Natural killer cell (primary cell): ENCODE measurements at regions not wholly inside any gene's neighbourhood (a gene's known extent, or its start where the extent isn't known, plus 50 kb on each side); places are given as distances from the start of the nearest gene placed in this dataset.

ENCODE experiments used
- ATAC-seq, 3 donors: fragments of 150-1000 bp in 2 of 3; fragments of 200-7000 bp in 1 of 3; cut with Tn5 transposase; 1 replicate in 1 of 3; 2 replicates in 2 of 3; pipeline ENCODE4 v1.10.0; 2021; ENCODE audit warnings: mild to moderate bottlenecking in 2 of 3, moderate library complexity in 2 of 3
- DNase-seq, 2 donors: peaks; one replicate each; pipeline versions ENCODE4 v3.0.0 to v3.0.0-alpha.2; 2013 to 2021; ENCODE audit warnings: mixed read lengths in 1 of 2
- H3K27ac ChIP-seq: one replicate; pipeline ENCODE4 v1.5.1; 2013; ENCODE audit warnings: mild to moderate bottlenecking, low read length
- H3K27me3 ChIP-seq: one replicate; pipeline ENCODE4 v1.6.1; 2013; ENCODE audit warnings: low read length; ENCODE audit not compliant: control insufficient read depth, insufficient read depth
- H3K36me3 ChIP-seq: one replicate; pipeline ENCODE4 v1.6.1; 2013; ENCODE audit warnings: low read length; ENCODE audit not compliant: control insufficient read depth, insufficient read depth
- H3K4me1 ChIP-seq: one replicate; pipeline ENCODE4 v1.6.1; 2013; ENCODE audit warnings: low read length; ENCODE audit not compliant: control insufficient read depth, insufficient read depth
- H3K4me3 ChIP-seq: one replicate; pipeline ENCODE4 v1.5.1; 2013; ENCODE audit warnings: low read length
- H3K9me3 ChIP-seq: one replicate; pipeline ENCODE4 v1.6.1; 2013; ENCODE audit warnings: low read length; ENCODE audit not compliant: control insufficient read depth, insufficient read depth
- H3K27ac Mint-ChIP-seq, 2 donors: one replicate each; pipeline ENCODE4 v1.8.0; 2022; ENCODE audit warnings: mild to moderate bottlenecking in 2 of 2, mixed read lengths in 2 of 2, moderate library complexity in 1 of 2
- H3K27me3 Mint-ChIP-seq, 2 donors: one replicate each; pipeline ENCODE4 v1.8.0; 2022; ENCODE audit warnings: low read depth in 2 of 2, mixed read lengths in 2 of 2
- H3K36me3 Mint-ChIP-seq: one replicate; pipeline ENCODE4 v1.8.0; 2022; ENCODE audit warnings: mixed read lengths
- H3K4me1 Mint-ChIP-seq, 2 donors: one replicate each; pipeline ENCODE4 v1.8.0; 2022; ENCODE audit warnings: mixed read lengths in 2 of 2
- H3K4me3 Mint-ChIP-seq: one replicate; pipeline ENCODE4 v1.8.0; 2022; ENCODE audit warnings: mild to moderate bottlenecking, moderate library complexity, mixed read lengths
- H3K9me3 Mint-ChIP-seq, 2 donors: one replicate each; pipeline ENCODE4 v1.8.0; 2022; ENCODE audit warnings: mixed read lengths in 2 of 2
- WGBS: methylation state at CpG from one replicate; pipeline ENCODE4 v1.1.7; 2013; ENCODE audit warnings: missing lambda C conversion rate; ENCODE audit not compliant: insufficient coverage; 5-methylcytosine and 5-hydroxymethylcytosine counted together
- intact Hi-C: fragments of 100-400 bp; cut with micrococcal nuclease; formaldehyde crosslinking; loops from one replicate; pipeline ENCODE4 v1.14.2; 2022
- TF ChIP-seq, protein P1 (sequence below): fragments of 200-600 bp; IDR thresholded peaks from one replicate; pipeline ENCODE4 v1.8.0; 2022; ENCODE audit warnings: antibody characterized with exemption

DNA sequence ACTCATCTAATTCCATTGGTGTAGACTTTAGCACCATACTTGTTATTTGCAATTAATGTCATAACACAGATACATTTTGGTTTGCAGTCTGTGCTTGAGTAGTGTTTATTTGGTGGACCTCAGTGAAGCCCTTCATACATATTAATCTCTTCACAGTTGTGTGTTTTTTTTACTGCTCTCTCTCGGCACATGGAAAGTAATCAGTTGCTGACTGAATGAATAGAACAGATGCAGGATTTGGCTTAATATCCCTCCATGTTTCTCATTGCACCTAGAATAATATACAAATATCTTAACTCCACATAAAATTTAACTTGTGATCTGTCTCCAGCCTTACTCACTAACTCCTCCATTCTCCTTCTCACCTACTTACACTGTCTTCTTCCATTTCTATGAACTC lies 319.1 kb downstream of the DMRT2 start:
- ATAC-seq: no peak
- Histone ChIP-seq H3K9me3 (no peaks in the 10 kb centered on the region), H3K4me1 (no peaks in the 10 kb centered on the region), H3K27me3 (no peaks in the 10 kb centered on the region), H3K27ac (no peak overlapping the region), H3K36me3 (no peaks in the 10 kb centered on the region), H3K4me3 (no peak overlapping the region)
- intact Hi-C loops: no loop called here
- TF ChIP-seq, protein P1, sequence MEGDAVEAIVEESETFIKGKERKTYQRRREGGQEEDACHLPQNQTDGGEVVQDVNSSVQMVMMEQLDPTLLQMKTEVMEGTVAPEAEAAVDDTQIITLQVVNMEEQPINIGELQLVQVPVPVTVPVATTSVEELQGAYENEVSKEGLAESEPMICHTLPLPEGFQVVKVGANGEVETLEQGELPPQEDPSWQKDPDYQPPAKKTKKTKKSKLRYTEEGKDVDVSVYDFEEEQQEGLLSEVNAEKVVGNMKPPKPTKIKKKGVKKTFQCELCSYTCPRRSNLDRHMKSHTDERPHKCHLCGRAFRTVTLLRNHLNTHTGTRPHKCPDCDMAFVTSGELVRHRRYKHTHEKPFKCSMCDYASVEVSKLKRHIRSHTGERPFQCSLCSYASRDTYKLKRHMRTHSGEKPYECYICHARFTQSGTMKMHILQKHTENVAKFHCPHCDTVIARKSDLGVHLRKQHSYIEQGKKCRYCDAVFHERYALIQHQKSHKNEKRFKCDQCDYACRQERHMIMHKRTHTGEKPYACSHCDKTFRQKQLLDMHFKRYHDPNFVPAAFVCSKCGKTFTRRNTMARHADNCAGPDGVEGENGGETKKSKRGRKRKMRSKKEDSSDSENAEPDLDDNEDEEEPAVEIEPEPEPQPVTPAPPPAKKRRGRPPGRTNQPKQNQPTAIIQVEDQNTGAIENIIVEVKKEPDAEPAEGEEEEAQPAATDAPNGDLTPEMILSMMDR: no peak
- H3K4me1 Mint-ChIP-seq: no peaks in the 10 kb centered on the region
- WGBS: 100% methylated on average over 1 of the region's 1 CpG
- no peak overlapping the region for H3K4me3 Mint-ChIP-seq
- peaks cover 0 to 10% of the 10 kb centered on the region in 2 donors for H3K27me3 Mint-ChIP-seq
- no peak for DNase-seq
- no peaks in the 10 kb centered on the region for H3K36me3 Mint-ChIP-seq
- peaks cover 2 to 3% of the 10 kb centered on the region in 2 donors for H3K9me3 Mint-ChIP-seq
- no peak overlapping the region for H3K27ac Mint-ChIP-seq

DNA sequence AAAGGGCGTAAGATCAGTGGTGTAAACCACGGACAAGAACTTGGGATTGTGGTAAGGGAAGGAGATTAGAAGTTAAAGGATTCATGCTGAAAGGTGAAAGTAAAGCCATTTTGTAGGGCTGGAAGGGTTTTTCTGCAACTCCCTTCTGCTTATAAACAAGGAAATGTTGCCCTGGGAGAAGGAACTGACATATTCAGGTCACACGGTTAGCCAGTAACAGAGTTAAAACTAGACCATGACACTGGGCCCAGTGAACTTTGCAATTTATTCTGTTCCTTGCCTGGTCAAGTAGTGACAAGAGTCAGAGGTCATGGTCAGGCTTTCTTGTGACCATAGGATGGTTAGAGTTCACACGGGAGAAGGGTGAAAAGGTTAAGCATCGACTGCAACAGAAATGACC lies 323.3 kb downstream of the DMRT2 start:
- H3K27ac Mint-ChIP-seq: no peak overlapping the region
- H3K9me3 ChIP-seq: no peaks in the 10 kb centered on the region
- 82% methylated on average over 5 of the region's 5 CpGs for WGBS
- no peak overlapping the region for H3K4me3 ChIP-seq
- TF ChIP-seq, protein P1: no peak
- no peaks in the 10 kb centered on the region for H3K36me3 ChIP-seq
- peaks cover 0 to 10% of the 10 kb centered on the region in 2 donors for H3K27me3 Mint-ChIP-seq
- H3K27ac ChIP-seq: no peak overlapping the region
- ATAC-seq (no peak), DNase-seq (no peak)
- H3K9me3 Mint-ChIP-seq: peaks cover 3 to 4% of the 10 kb centered on the region in 2 donors
- H3K4me3 Mint-ChIP-seq: no peak overlapping the region
- intact Hi-C loops: no loop called here
- no peaks in the 10 kb centered on the region for H3K27me3 ChIP-seq
- H3K36me3 Mint-ChIP-seq: no peaks in the 10 kb centered on the region
- H3K4me1 Mint-ChIP-seq: no peaks in the 10 kb centered on the region
- H3K4me1 ChIP-seq: no peaks in the 10 kb centered on the region

DNA sequence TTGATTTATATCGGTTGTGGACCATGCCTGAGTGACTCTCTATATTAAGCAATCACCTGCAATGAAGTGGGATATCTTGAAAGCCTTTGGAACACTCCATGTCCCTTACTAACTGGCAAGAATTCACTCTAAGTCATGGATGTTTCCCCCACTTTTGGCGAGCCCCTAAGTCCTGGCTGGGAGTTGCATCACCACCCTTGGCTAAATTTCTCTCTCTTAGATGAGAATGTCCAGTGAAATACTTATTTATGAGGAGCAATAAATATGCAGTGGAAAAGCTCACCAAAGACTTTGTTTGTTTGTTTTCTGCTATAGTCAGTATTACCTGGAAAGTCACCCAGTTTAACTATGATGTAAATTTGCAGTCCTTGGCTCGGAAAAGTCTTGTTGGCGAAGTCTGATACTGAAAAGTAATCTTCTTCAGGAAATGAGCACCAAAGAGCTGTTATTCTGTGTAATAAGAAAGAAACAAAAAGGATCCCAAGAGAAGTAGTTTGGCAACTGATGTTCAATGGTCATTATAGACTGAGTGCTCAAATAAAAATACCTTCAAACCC lies 333.8 kb downstream of the DMRT2 start:
- intact Hi-C loops: no loop called here
- ATAC-seq (no peak), DNase-seq (no peak)
- H3K4me3 ChIP-seq: no peak overlapping the region
- H3K27ac ChIP-seq: no peak overlapping the region
- WGBS: 89% methylated on average over 4 of the region's 4 CpGs
- Mint-ChIP-seq H3K9me3 (no peaks in the 10 kb centered on the region), H3K27ac (no peak overlapping the region), H3K4me1 (no peaks in the 10 kb centered on the region), H3K36me3 (no peaks in the 10 kb centered on the region), H3K4me3 (no peak overlapping the region), H3K27me3 (no peaks in the 10 kb centered on the region)
- H3K27me3 ChIP-seq: no peaks in the 10 kb centered on the region
- no peaks in the 10 kb centered on the region for H3K36me3 ChIP-seq
- H3K9me3 ChIP-seq: no peaks in the 10 kb centered on the region
- TF ChIP-seq, protein P1: no peak
- no peaks in the 10 kb centered on the region for H3K4me1 ChIP-seq

DNA sequence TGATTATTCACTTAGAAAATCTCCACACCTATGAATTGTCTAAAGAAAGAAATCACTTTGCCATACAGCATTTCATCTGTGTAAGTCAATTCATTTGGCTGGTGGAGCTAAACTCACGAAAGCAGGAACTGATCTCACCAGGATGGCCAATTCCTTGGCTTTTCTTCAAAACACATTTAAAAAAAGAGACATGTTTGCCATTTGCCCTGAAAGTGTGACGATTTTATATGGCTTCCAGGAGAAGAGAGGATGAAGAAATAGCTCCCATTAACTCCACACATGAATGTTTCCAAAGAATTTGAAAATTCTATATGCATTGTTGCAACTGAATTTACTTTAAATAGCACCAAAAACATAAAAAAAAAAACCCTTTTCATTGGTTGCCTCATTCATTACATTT lies 334.7 kb downstream of the DMRT2 start:
- no CpG with 5 or more reads among the region's 2 CpGs for WGBS
- Histone ChIP-seq H3K4me3 (no peak overlapping the region), H3K27ac (no peak overlapping the region), H3K4me1 (no peaks in the 10 kb centered on the region), H3K9me3 (no peaks in the 10 kb centered on the region), H3K36me3 (no peaks in the 10 kb centered on the region), H3K27me3 (no peaks in the 10 kb centered on the region)
- Mint-ChIP-seq H3K27me3 (no peaks in the 10 kb centered on the region), H3K36me3 (no peaks in the 10 kb centered on the region), H3K27ac (no peak overlapping the region), H3K9me3 (no peaks in the 10 kb centered on the region), H3K4me3 (no peak overlapping the region), H3K4me1 (no peaks in the 10 kb centered on the region)
- no peak for DNase-seq
- intact Hi-C loops: no loop called here
- TF ChIP-seq, protein P1: no peak
- ATAC-seq: no peak
